Lower leg skin (tissue), 4 donors: ENCODE measurements at regions not wholly inside any gene's neighbourhood (a gene's known extent, or its start where the extent isn't known, plus 50 kb on each side); places are given as distances from the start of the nearest gene placed in this dataset.
"Not testable (repeated sequence)": the region's sequence is repeated elsewhere in the genome, so short reads cannot be mapped to it uniquely, and the experiment has no call there.

Experiments used
- DNase-seq, 2 donors: peaks; one replicate each; pipeline ENCODE4 v3.0.0-alpha.2; 2019; ENCODE audit warnings: low spot score in 2 of 2
- H3K4me3 ChIP-seq: fragments of 200-600 bp; sonication (generic); 2 replicates; pipeline ENCODE4 v1.5.1; 2017; ENCODE audit warnings: mild to moderate bottlenecking, low read depth; ENCODE audit not compliant: poor library complexity, severe bottlenecking
- CTCF ChIP-seq, 3 donors: fragments of 450-650 bp; IDR thresholded peaks; one replicate each; pipeline ENCODE4 v1.5.1; 2016; ENCODE audit warnings: antibody characterized with exemption in 3 of 3, mild to moderate bottlenecking in 3 of 3, moderate library complexity in 2 of 3
- POLR2A ChIP-seq, 2 donors: fragments of 450-650 bp; IDR thresholded peaks; one replicate each; pipeline ENCODE4 v1.6.1; 2016 to 2017; ENCODE audit warnings: antibody characterized with exemption in 2 of 2, mild to moderate bottlenecking in 1 of 2, moderate library complexity in 1 of 2
- WGBS, 2 donors: methylation state at CpG; one replicate each; pipeline ENCODE4 v1.1.5; 2018; 5-methylcytosine and 5-hydroxymethylcytosine counted together
- intact Hi-C: fragments of 100-400 bp; cut with DNase I; formaldehyde crosslinking; loops from one replicate; pipeline ENCODE4 v1.15.0; 2023; ENCODE audit warnings: low total_unique reads

- no peak overlapping the region for H3K4me3 ChIP-seq
- no peak for DNase-seq
- intact Hi-C loops = no loop called here
- WGBS, 2 donors = 39 to 41% methylated on average over 2 of the region's 2 CpGs
- TF ChIP-seq CTCF (IDR thresholded peaks at IDR 0.05) = no peak
- no peak for TF ChIP-seq POLR2A (IDR thresholded peaks at IDR 0.05)
These were observed 451.0 kb downstream of the MFSD1 start for GRCh38 chr3:159252772-159253384.

GRCh38 chr3:159253860-159254259 is 452.0 kb downstream of the MFSD1 start:
- no peak for DNase-seq
- 96 to 97% methylated on average over 1 of the region's 1 CpG for WGBS, 2 donors
- intact Hi-C loops = no loop called here
- H3K4me3 ChIP-seq = no peak overlapping the region
- no peak for TF ChIP-seq POLR2A (IDR thresholded peaks at IDR 0.05)
- no peak for TF ChIP-seq CTCF (IDR thresholded peaks at IDR 0.05)

- intact Hi-C loops = no loop called here
- TF ChIP-seq CTCF (IDR thresholded peaks at IDR 0.05) = no peak
- 85% methylated on average over 4 of the region's 4 CpGs for WGBS, 2 donors
- no peak for DNase-seq
- no peak overlapping the region for H3K4me3 ChIP-seq
These were observed 456.1 kb downstream of the MFSD1 start for GRCh38 chr3:159257954-159258353.

- intact Hi-C loops = no loop called here
These were observed 457.1 kb downstream of the MFSD1 start for GRCh38 chr3:159258934-159259333.

GRCh38 chr3:159260049-159260662 is 458.3 kb downstream of the MFSD1 start:
- WGBS, 2 donors = 23 to 31% methylated on average over 5 of the region's 5 CpGs
- intact Hi-C loops = loop anchor here (5.0 to 10.0 kb wide), 2 partner anchors 413 to 545 kb away; no protein-coding TSS in a partner anchor
- H3K4me3 ChIP-seq = no peak overlapping the region
- peak in 1 of 2 donors; percentile 29 for DNase-seq
- TF ChIP-seq CTCF (IDR thresholded peaks at IDR 0.05) = no peak
- TF ChIP-seq POLR2A (IDR thresholded peaks at IDR 0.05) = no peak

More at GRCh38 chr3:159258934-159259333, 457.1 kb downstream of the MFSD1 start:
- H3K4me3 ChIP-seq = no peak overlapping the region
- WGBS, 2 donors = 51 to 59% methylated on average over 2 of the region's 2 CpGs
- no peak for DNase-seq
- no peak for TF ChIP-seq POLR2A (IDR thresholded peaks at IDR 0.05)
- no peak for TF ChIP-seq CTCF (IDR thresholded peaks at IDR 0.05)

- 58% methylated on average over 4 of the region's 4 CpGs for WGBS, 2 donors
- not testable (repeated sequence) for H3K4me3 ChIP-seq, DNase-seq
- intact Hi-C loops = loop anchor here (5.0 to 10.0 kb wide), 2 partner anchors 414 to 543 kb away; no protein-coding TSS in a partner anchor
These were observed 459.5 kb downstream of the MFSD1 start for GRCh38 chr3:159261333-159261732.
